GM21423 (cell line): ENCODE measurements at regions not wholly inside any gene's neighbourhood (a gene's known extent, or its start where the extent isn't known, plus 50 kb on each side); places are given as distances from the start of the nearest gene placed in this dataset.

Source experiments
- ATAC-seq: cut with Tn5 transposase; IDR thresholded peaks from one replicate; pipeline ENCODE4 v1.9.1; 2021; ENCODE audit warnings: mild to moderate bottlenecking, moderate library complexity; ENCODE audit not compliant: unreplicated experiment

DNA sequence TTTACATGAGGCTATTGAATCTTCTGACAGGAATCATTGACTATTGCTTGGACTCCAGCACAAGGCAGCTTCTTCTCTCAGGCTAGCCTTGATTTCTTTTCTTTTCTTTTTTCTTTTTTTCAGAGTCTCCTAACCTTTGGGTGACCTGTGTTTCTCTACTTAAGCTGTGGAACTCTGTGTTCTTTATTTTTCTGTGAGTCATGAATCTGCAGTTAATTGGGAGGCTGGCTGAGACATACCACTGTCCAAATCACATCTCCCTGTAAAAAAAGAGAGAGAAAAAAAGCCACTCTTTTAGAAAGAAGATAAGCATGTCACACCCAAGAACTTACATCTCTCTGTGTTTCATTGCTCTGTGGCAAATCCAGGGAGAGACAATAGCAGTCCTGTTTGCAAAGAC lies 681.2 kb upstream of the TSPY4 start:
- ATAC-seq: no peak

DNA sequence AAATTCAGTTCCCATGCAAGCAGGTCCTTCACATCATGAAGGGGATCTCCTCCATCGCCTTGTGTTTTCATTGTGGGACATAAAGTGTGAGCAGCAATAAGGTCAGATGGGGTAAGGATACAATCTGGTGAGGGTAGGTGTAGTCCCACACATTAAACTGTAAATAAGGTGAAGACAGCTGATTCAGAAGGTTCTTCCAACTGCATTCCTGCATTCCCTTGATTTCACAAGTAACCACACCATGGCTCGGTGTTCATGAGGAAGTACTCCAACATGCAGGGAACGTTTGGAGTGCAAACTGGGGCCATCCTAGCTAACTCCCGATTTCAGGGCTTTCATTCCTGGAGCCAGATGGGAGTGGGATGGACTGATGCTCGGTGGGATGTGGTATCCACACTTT lies 680.7 kb upstream of the TSPY4 start:
- ATAC-seq: no peak

DNA sequence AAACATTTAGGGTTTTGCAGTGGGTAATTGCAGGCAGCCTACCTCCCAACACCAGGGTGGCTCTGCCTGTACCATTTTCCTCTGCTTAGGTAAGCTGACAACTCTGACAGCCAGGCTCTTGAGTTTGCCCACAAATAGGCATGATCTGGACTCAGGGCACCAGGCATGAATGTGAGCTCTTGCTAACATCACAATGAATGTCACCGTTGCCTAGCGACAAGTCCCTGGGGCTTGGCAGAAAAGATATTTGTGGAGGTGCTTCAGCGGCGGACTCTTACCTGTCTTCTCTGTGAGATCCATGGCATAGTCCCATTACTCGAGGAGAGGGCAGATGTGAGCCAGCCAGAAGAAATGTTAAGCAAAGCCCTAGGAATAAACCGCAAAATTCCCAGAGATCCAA lies 677.5 kb upstream of the TSPY4 start:
- no peak for ATAC-seq

DNA sequence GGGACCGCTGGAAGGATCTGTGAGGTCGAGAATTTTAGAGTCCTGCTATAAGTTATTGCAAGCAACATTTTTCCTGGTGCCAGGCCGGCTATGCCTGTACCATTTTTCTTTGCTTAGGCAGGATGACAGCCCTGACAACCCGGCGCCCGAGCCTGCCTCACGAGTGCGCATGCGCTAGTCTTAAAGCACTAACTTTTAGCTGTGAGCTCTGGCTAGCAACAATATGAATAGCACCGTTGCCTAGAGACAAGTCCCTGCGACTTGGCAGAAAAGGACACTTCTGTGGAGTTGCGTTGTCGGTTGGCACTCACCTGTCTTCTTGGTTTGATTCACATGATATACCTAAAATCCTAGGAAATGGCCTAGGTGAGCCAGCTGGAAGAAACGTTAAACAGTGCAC lies 663.4 kb upstream of the TSPY4 start:
- no peak for ATAC-seq

DNA sequence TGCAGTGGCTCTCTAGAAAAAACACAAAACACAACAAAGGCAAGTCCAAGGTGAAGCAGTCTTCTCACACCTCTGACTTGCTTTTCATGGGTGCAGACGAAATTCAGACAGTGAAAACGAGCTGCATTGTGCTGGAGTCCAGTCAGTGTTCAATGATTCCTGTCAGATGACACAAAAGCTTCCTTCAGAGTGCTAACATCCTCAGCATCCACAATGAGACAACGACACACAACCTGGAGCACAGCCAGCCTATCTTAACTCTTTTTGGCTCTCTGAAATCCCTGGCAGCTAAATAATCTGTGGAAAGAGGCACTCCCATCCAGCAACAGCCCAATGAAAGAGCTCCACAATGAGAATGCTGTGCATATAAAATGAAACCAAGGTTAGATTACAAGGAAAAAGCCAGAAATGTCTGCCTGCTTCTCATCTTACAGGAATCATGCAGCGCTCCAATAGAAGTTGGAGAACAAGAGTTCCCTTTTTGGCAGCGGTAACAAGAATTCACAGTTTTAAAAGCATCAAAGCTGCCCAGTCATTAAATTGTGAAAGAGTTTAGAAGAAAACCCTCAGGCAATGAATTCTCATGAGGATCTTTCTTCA lies 659.8 kb upstream of the TSPY4 start:
- ATAC-seq: no peak

DNA sequence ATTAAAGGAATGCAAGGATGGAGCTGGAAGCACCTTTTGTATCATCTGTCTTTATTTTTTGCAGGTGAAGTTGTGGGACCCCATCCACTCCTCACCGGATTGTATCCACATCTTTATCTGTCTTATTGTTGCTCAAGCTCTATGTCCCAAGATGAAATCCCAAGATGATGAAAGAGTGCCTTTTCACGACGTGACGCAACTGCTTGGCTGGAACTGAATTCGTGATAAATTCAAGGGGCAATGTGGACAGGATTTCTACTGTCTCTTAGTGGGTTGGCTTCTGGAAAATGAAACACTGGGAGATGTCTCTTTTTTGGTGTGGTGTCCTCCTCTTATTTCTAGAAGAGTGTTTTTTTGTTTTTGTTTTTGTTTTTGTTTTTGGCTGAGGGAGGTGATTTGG lies 650.1 kb upstream of the TSPY4 start:
- no peak for ATAC-seq

DNA sequence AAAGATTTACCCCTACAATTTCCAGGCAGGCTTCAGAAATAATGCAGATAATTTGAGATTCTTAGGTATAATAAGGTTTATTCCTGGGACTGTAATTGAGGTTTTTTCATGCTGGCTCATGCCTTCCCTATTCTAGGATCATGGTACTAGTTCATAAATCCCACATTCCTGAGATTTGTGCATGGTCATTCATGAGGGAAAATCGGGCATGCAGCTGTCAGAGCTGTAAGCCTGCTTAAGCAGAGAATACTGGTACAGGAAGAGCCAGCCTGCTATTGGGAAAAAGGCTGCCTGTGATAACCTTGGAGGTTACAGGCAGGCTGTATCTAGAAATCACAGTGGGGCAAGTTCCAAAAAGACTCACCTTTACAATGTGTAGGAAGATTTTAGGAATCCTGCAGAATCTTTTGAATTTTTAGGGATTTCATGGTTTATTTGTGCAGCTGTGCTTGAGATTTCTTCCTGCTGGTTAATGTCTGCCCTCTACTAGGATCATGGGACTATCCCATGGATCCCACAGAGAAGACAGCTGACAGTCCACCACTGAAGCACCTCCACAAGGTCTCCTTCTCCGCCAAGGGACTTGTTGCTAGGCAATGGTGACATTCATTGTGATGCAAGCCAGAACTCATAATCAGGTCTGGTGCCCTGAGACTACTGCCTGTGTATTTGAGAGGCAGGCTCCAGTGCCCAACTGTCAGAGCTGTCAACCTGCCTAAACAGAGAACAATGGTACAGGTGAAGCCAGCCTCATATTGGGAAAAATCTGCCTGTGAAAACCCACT lies 646.2 kb upstream of the TSPY4 start:
- ATAC-seq: no peak

DNA sequence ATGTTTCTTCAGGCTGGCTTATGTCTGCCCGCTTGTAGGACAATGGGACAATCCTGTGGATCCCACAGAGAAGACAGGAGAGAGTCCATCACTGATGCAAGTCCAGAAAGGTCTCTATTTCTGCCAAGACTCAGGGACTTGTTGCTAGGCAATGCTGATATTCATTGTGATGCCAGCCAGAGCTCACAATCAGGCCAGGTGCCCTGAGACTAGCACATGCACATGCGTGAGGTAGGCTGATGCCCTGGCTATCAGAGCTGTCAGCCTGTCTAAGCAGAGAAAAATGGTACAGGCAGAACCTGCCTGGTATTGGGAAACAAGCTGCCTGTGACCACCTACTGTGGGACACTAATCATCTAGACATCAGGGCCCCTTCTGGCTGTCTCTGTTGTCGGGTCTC lies 638.7 kb upstream of the TSPY4 start:
- ATAC-seq: no peak

DNA sequence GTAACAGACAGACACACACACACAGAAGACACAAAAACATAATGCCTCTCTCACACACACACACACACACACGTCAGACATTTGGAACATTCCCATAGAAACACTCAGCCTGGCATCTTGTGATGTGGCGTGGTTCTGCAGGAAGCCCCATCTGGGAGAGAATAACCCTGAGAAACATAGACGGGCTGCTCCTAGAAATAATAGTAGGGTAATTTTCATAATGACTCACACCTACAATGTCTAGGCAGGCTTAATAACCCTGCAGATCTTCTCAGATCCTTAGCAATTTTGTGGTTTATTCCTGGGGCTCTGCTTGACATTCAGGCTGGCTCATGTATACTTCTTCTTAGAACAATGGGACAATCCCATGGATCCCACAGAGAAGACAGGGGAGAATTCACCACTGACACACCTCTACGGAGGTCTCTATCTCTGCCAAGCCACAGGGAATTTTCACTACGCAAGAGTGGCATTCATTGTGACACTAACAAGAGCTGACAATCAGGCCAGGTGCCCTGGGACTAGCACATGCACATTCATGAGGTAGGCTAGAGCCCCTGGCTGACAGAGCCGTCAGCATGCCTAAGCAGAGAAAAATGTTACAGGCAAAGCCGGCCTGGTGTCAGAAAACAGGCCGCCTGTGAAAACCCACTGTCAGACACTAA lies 631.5 kb upstream of the TSPY4 start:
- ATAC-seq: no peak

DNA sequence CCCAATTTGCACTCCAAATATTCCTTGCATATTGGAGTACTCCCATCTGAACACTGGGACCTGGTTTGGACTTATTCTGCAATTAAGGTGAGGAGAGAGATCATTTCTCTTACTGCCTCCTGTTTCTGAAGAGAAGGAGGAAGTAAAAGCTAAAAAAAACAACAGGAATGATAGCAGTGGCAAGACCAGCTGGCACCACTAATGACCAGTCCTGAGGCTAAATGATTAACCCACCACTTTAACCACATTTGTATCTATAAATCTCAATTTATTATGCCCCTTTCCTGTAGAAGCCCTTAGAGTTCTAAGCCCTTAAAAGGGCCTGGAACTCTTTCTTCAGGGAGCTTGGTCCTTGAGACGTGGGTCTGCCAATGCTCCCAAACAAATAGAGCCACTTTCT lies 625.0 kb upstream of the TSPY4 start:
- ATAC-seq: no peak

DNA sequence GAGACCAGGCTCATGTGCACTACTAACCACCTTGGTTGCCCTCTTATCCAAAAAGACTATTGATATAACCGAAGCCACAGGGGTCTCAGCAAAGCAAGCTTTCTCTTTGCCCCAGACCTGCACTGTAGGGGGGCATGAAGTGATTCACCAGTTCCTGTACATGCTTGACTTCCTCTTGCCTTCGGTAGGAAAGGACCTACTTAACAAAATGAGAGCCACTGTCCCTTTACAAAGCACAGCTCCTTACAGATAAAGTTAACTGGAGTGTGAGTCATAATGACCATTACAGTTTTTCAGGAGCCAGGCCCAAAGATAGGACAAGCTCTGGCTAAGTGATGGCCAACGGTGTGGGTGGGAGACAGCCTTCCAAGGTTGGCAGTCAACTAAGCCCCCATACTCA lies 622.0 kb upstream of the TSPY4 start:
- ATAC-seq: no peak

DNA sequence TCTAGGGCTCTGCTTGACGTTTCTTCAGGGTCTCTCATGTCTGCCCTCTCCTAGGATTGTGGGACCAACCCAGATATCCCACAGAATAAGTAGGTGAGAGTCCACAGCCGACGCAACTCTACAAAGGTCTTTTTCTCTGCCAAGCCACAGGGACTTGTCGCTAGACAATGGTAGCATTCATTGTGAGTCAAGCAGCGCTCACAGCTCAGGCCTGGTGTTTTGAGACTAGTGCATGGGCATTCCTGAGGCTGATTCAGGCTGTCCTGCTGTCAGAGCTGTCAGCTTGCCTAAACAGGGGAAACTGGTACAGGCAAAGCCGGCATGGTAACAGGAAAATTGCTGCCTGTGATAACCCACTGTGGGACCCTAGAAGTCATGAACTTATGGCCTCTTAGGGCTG lies 610.6 kb upstream of the TSPY4 start:
- ATAC-seq: no peak

DNA sequence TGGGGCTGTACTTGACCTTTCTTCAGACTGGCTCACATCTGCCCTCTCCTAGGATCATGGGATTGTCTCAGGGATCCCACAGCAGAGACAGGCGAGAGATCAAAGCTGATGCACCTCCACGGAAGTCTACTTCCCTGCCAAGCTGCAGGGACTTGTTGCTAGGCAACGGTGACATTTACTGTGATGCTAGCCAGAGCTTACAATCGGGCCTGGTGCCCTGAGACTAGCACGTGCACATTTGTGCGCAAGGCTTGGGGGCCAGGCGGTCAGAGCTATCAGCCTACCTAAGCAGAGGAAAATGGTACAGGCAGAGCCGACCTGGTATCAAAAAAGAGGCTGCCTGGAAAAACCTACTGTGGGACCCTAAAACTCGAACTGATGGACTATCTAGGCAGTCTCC lies 607.3 kb upstream of the TSPY4 start:
- ATAC-seq: no peak

DNA sequence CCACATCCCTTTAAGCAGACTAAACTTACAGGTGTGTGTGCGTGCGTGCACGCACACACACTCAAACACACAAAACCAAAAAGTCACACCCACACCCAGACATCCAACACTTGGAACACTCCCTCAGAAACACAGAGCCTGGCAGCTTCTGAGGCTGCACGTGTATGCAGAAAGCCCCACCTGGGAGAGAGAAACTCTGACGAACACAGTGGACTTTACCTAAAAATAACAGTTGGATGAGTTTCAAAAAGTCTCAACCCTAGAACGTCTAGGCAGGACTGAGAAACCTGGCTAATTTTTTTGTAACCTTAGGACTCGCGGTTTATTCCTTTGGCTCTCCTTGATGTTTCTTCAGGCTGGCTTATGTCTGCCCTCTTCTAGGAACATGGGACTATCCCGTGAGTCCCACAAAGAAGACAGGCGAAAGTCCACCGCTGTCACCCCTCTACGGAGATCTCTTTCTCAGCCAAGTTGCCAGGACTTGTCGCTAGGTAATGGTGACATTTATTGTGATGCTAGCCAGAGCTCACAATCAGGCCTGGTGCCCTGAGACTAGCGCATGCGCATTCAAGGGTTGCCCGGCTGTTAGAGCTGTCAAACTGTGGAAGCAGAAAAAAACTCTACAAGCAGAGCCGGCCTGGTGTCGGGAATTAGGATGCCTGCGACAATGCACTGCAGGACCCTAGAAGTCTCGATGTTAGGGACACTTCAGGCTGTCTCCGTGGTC lies 595.8 kb upstream of the TSPY4 start:
- ATAC-seq: no peak

DNA sequence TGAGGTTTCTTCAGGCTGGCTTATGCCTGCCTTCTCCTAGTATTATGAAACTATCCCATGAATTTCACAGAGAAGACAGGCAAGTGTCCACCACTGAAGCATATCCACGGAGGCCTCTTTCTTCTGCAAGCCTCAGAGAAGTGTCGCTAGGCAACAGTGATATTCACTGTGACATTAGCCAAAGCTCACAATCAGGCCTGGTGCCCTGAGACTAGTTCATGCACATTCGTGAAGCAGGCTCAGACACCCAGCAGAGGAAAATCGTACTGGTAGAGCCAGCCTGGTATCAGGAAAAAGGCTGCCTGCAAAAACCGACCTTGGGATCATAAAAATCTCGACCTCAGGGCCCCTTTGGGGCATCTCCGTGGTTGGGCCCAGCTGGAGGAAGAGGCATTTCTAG lies 573.1 kb upstream of the TSPY4 start:
- ATAC-seq: no peak

DNA sequence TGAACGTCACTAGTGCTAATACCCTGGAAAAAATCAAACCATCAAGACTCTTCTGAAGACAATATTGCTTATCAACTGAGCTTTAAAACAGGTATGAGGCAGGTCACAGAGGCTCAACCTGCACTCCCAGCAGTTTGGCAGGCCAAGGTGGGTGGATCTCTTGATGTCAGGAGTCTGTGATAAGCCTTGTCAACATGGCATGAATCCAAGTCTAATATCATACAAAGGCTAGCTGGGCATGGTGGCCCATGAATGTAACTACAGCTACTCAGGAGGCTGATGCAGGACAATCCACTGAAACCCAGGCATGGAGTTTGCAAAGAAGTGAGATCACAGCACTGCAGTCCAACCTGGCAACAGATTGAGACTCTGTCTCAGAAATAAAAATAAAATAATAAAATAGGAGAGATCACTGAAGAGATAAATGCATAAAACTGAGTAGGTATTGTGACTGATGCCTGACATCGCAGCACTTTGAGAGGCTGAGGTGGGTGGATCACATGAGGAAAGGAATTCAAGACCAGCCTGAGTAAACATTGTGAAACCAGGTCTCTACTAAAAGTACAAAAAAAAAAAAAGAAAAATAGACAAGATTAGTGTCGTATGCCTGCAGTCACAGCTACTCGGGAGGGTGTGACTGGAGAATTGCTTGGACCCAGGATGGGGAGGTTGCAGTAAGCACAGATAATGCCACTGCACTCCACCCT lies 555.9 kb upstream of the TSPY4 start:
- ATAC-seq: no peak

DNA sequence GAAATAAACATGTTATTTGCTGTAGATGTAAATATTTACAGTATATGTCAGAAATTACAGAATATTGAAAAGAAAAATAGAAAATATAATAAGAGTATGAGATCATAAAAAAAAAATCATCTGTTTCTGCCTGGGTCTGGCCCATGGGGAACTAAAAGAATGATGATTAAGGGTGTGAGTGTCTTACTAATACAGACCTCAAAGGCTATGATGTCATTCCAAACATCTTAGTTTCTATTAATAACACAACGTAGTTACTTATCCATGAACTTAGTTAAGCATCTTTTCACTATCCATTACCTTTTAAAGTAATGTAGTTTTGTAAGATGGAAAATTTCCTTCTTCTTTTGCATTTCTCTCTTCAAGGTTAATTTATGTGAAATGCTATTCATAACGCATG lies 542.7 kb upstream of the TSPY4 start:
- no peak for ATAC-seq

DNA sequence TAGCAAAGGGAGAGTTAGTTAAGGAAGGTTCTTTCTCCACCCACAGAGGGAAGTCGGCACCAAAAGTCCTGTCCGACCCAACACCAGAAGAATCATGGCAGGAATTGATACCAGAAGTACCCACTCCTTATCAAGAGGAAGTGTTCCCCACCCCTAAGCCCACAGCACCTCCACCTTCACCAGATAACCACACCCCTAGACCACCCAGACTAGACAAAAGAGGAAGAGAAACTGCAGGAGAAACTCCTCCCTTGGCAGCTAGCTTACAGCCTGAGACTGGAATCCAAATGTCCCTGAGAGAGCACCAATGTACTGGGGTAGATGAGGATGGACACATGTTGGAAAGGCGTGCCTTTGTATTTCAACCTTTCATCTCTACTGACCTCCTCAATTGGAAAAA lies 532.9 kb upstream of the TSPY4 start:
- ATAC-seq: no peak

DNA sequence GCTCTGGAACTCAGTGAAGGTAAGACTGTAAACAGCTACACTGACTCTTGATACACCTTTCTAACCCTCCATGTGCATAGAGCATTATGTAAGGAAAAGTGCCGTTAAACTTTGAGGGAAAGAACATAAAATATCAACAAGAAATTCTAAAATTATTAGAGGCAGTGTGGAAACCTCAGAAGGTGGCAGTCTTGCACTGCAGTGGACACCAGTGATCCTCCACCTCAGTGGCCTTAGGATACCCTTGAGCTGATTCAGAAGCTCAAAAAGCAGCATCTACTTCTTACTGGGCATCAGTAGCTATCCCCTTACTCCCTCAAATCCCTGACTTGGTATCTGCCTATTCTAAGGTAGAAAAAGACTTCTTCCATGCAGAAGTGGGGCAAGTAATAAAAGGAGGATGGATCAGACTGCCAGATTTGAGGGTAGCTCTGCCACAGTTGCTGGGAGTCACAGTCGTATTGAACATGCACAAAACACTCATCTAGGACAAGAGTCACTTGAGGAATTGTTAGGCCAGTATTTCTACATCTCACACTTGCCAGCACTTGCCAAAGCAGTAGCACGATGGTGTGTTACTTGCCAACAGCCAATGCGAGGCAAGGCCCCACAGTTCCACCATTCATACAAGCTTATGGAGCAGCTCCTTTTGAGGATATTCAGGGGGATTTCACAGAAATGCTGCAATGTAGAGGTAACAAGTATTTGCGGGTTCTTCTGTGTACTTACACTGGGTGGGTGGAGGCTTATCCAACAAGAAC lies 529.4 kb upstream of the TSPY4 start:
- ATAC-seq: no peak

DNA sequence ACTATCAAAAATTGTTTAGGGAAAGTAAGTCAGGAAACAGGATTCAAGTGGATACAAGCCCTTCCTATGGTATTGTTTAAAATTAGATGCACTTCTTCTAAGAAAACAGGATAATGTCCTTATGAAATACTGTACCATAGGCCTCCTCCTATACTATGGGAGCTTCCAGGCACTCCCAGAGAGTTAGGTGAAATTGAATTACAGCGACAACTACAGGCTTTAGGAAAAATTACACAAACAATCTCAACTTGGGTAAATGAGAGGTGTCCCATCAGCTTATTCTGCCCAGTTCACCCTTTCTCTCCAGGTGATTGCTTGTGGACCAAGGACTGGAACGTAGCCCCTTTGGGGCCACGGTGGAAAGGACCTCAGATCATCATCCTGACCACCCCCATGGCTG lies 528.7 kb upstream of the TSPY4 start:
- no peak for ATAC-seq
